ENCODE measurements at regions not wholly inside any gene's neighbourhood (a gene's known extent, or its start where the extent isn't known, plus 50 kb on each side); places are given as distances from the start of the nearest gene placed in this dataset.
"Not testable (repeated sequence)": the region's sequence is repeated elsewhere in the genome, so short reads cannot be mapped to it uniquely, and the experiment has no call there.

DNA sequence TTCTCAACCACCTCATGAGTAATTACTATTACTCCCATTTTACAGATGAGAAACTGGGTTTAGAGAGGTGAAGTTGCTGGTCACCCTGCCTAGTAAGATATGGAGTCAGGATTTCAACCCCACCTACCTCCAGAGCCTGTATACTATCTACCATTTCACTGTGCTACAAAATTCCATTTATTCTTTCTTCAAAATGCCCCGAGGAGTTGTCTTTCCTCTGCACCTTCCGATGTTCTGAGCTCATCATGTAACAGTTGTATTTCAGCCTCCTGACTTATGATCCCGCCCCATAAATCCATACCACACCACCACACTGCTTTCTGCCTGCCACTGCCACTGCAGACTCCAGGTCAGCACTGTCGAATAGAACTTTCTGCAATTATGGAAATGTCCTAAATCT is 71.3 kb upstream of the SLC25A36 start:
- no peak for DNase-seq

GRCh38 chr3:140871022-140871421 is 70.6 kb upstream of the SLC25A36 start:
- DNase-seq = no peak

GRCh38 chr3:140872165-140872564 is 69.5 kb upstream of the SLC25A36 start:
- DNase-seq = not testable (repeated sequence)

DNA sequence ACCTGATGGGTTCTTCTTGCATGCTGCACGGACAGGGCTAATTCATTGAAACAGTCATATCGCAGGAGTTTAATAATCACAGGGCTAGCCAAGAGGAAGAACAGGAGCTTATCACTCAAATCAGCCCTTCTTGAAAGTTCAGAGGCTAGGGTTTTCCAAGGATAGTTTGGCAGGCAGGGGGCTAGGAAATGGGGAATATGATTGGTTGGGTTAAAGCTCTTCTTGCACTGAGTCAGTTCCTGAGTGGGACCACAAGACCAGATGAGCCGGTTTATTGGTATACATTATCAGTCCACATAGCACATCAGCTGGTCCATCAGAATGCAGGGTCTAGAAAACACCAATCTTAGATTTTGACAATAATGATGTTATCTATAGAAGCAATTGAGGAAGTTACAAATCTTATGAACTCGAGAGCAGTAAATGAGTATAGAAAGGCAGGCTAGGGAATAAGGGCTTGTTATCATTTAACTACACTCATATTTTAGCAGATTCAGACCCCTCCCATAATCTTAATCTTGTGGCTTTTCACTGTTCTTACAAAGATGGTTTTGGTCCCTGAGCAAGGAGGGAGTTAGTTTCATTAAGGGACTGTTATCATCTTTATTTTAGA is 58.1 kb upstream of the SLC25A36 start:
- DNase-seq = no peak

- DNase-seq = not testable (repeated sequence)
These were observed 55.9 kb upstream of the SLC25A36 start for GRCh38 chr3:140885697-140886096.
